HG03565 (cell line): ENCODE measurements at regions not wholly inside any gene's neighbourhood (a gene's known extent, or its start where the extent isn't known, plus 50 kb on each side); places are given as distances from the start of the nearest gene placed in this dataset.
A peak's percentile ranks its signal among the peaks of the same experiment; 100 is the strongest.

Experiments used
- ATAC-seq: cut with Tn5 transposase; IDR thresholded peaks from one replicate; pipeline ENCODE4 v1.9.1; 2021; ENCODE audit warnings: mild to moderate bottlenecking, moderate library complexity; ENCODE audit not compliant: unreplicated experiment

DNA sequence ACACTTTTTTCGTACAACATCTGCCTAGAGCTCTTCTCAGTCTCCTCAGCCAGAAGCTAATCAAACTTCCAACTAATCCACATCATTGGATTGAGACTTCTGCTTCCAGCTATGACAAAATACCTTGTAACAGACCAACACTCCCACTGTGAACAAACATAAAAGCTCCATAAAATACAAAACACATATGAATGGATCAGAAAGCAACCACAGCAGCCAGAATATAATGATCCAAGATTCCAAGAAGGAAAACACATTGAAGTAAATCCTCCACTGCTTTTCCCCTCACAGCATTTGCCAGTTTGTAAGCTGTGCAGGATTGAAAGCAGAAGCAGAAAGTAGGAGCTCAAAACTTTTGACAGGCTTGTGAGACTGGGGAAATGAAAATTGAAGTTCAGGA lies 863.2 kb downstream of the TUSC7 start:
- ATAC-seq: no peak

DNA sequence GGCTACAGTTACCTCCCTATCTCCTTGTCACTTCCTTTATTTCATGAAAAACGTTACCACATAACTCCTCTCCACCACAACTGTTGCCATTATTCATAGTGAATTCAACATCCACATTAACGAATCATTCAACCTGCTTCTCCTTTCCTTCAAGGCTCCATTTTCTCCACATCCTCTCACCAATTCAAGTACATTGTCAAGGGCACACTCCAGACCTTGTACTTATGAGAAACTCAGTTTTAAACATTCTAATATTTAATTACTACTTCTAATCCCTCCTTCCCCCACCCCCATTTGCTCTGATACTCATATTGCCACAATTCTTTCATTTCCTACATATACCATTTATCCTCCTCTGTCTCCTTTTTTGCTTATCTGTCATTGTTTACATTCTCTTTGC lies 871.2 kb downstream of the TUSC7 start:
- no peak for ATAC-seq

DNA sequence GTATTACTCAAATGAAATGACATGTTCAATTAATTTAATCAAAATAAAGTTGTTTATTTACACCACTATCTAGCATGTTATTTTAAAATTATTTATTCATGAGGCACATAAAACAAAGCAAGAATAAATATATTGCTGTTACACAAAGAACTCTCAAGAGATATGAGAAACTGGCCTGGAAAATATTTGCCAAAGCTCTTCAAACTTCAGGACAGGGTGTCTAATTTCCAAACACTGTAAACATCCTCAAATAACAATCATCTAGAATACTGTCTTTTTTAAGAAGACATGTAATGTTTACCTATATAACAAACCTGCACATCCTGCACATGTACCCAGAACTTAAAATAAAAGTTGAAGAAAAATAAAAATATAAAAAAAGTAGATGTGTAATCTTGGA lies 876.6 kb downstream of the TUSC7 start:
- ATAC-seq: no peak

DNA sequence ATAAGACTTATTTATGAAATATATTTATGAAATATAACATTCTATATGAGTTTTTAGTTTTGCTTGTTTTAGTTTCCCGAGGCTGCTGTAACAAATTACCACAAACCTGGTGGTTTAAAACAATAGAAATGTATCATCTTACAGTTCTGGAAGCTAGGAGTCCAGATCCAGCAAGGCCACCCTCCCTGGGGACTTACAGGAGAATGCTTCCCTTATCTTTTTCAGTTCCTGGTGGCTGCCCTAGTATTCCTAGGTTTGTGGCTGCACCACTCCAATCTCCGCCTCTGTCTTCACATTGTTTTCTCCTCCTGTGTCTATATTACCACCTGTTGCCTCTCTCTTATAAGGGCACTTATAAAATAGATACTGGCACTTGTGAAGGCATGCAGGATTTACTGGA lies 877.8 kb downstream of the TUSC7 start:
- no peak for ATAC-seq

DNA sequence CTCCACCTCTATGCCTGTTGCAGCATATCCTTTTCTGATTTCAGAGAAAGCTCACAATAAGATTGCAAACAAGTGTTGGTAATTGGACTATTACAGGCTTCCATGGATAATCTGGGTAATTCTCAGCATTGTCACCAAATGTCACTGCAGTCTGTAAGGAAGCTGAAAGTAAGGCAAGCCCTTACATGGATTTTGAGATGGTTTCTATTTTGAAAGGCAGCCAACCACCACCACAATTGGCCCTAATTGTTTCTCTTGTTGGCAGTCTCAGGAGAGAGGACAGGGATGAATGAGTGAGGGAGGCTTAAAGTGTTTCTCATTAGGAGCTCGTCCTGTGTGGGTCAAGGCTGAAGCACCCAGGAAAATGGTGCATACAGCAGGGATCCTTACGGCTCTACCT lies 879.9 kb downstream of the TUSC7 start:
- ATAC-seq: no peak

DNA sequence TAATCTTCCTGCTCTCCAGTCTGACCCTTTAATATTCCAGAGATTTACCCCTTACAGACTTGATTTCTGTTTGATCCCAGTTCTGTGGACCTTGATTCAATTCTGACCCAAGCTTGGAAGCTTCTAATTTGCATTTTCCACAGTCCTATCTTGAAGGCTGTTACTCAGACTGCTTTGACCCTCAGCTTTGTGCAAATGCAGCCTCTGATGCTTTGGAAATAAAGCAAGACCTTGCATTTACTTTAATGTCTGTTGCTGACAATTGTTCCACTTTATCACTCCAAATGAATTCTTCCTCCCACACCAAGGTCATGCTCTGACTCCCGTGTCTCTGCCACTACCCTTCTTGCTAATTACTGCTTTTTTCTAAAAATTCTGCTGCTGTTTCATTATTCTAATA lies 886.0 kb downstream of the TUSC7 start:
- ATAC-seq: no peak

DNA sequence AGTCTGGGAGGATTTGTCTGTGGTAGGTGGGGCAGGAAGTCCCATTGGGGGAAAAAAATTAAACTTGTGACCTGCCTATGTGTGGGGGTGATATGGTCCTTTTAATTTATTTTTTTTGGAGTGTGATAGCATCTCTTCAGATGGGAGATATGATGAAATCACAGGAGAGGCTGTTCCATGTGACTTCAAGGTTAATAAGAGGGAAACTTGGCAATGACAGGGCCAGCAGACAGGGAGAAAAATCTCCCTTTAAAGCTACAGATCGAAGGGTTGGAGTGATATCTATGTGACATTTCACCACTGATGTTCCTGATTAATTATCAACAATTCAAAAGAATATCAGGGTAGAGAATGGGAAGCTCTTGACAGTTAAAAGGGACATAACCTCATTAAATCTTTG lies 886.9 kb downstream of the TUSC7 start:
- ATAC-seq: no peak

DNA sequence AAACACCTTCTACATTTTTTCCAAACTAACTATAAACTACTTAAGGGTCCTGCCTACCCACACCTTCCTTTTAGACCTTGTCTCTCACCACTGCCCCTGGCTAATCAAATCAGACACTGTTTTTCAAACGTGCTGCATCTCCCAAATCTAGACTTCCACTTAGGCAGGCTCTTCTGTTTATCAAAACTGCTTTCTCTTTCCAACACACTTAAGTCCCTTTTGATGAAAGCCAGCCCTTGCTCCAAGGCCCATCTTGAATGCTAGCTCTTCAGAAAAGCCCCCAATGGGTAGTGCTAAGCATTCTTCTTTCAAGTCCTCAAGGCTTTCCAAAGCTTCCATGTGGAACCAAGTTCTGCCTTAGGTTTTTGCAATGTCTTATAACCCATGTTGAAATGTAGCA lies 888.3 kb downstream of the TUSC7 start:
- ATAC-seq: no peak

DNA sequence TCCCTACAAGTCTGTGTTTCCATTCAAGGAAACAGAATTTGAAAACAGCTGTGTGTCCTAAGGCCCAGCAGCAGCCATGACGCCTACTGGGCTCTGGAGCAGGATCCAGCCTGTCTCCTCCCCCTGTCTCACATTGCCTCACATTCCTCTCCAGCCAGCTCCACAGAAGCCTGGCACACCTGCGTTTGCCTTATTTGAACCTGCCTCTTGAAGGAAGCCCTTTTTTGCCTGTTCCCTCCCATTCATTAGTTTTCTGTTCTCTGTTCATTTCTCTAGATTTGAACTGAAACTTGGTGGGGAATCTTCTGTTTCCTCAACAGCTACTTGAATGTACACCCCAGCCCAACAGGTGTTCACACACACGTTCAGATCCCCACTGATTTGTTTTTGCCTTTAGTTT lies 890.5 kb downstream of the TUSC7 start:
- ATAC-seq: no peak

DNA sequence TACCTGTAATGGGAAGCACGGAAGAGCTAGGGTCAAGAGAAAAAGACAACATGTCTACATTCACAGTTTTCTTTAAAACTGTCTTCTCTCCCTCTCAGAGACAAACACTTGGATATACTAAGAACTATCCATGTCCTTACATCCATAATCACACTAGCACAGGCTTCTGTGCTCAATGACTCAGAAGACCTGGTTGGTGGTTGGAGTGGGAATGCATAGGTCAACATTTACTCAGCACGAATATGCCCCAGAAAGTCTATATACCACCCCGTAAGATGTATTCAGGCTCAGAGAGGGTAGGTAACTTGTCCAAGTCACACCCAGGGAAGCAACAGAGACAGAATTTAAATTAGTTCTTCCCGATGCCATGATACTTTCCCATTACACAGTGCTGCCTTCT lies 891.1 kb downstream of the TUSC7 start:
- ATAC-seq: no peak

DNA sequence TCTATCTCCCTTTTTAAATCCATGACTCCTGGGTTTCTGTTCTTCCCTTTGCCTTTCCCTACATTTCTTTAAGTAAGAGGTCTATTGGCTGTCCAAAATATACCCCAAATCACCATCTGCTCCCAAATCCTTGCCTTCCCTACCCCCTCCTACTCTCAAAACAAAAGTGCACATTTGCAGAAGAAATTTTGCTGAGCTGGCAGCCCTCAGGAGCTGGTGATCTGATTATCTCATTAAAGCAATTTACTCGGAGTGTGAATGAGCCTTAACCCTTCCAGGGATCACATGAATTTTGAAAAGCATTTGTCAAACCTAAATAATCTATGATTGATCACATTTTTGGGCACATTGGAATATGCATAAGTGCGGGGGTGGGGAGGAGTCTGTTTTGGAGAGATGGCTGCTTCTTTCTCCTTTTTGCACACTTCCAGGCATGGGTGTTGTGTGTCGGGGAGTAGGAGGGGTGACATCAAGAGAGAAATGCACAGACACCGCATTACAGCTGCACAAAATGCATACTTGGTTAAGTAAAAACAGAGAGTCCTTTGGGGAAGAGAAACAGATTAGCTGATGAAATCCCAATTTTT lies 892.6 kb downstream of the TUSC7 start:
- no peak for ATAC-seq

DNA sequence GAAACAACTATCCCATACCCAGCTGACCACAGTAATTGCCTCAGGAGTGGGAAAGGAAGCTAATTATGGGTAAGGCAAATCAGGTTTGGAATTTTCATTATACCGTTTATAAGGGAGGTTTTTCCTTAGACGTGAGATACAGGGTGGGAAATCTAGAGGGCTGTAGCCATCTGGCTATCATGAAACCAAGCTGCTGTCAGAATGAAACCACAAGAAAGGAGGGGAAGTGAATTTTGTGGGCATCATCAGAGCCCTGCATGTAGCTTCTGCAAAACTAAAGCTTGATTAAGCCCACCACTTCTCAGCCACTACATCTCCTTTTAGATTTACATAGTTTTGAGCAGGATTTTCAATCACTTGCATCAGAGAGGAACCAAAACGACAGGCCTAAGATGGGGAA lies 893.5 kb downstream of the TUSC7 start:
- ATAC-seq: peak; percentile 69

DNA sequence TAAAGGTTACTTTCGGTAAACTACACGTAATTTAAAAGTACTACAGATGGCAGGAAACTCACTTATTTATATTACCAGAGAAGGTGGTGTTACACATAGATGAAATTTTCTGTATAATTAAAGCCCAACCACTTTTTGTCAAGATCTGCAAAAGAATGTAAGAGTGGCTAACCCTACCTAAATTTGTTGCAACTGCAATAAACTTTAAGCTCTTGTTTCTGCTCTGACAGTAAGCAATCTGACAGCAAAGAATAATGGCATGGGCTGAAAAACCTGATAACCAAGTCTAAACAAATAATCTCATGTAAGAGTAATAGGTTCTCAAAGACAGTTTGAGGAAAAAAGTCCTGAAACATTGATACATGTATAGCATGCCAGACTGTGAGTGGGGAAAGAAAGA lies 897.3 kb downstream of the TUSC7 start:
- no peak for ATAC-seq

DNA sequence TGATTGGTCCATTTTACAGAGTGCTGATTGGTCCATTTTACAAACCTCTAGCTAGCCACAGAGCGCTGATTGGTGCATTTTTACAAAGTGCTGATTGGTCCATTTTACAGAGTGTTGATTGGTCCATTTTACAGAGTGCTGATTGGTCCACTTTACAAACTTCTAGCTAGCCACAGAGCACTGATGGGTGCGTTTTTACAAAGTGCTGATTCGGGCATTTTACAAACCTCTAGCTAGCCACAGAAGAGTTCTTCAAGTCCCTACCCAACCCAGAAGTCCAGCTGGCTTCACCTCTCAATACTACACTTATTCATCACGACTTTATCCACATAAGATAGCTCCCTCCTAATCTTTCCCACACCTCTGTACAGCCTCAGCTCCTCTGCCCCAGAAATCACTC lies 899.8 kb downstream of the TUSC7 start:
- no peak for ATAC-seq

DNA sequence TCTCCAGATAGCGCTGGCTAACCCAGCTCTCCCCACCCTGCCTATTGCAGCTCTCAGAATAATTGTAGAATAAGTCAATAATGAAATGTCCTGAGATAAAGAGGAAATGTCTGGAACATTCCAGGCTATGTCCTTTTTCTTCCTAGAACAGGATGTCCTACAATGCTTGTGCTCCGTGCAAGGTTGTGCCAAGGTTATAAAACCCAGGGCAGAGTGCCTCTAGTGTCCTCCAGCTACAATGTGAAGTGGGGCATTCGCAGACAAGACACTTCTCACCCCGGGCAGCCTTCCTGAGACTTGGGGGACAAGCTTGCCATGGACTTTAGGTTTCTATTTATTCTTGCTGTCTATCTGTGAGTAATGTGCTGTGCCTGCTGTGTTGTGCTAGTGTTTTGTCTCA lies 900.6 kb downstream of the TUSC7 start:
- ATAC-seq: no peak

DNA sequence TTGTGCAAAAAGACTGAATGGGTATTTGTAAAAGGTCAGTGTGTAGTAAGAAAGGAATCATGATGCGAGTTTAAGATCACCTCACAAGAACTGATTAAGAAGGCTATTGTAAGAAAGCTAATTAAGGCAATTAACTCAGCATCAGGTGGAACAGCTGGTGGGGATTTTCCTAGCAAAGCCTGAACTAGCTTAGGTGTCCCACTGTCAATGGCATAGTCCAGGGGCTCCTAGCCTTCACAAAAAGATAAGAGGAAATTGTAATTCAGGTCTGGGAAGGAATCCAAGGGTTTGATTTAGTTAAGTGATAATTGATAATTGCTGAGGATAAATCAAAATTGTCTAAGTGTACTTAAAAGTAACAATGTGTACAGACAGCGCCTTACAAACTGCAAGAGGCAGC lies 901.6 kb downstream of the TUSC7 start:
- no peak for ATAC-seq

DNA sequence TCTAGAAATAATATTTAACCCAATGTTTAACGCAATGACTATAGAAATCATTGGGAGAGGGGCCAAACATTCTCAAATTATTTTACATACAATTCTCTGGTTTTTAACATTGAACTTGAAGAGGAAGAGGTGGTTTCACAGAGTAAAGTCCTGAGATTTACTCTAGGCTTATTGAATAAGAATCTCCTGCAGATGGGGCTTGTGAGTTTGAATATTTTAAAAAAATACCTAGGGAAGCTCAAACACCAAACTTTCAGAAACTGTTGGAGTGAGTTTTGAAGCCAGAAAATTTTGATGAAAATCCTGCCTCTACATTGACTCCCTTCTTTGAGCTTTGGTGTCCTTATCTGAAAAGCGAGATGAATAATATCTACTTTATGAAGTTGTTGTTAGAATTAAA lies 906.6 kb downstream of the TUSC7 start:
- ATAC-seq: no peak

DNA sequence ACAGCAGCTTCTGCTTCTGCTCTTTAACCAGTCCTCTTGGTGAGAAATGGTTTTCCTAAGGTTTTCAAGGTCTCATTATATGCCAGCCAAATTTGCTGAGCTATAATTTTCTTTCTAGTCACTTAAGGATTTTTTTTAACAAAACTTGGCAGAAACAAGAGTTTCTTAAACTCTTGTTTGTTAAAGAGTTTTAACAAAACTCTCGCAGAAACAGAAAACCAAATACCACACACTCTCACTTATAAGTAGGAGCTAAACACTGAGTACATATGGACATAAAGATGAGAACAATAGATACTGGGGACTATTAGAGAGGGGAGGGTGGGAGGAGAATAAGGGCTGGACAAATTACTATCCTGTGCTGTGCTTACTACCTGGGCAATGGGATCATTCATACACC lies 908.3 kb downstream of the TUSC7 start:
- ATAC-seq: no peak

DNA sequence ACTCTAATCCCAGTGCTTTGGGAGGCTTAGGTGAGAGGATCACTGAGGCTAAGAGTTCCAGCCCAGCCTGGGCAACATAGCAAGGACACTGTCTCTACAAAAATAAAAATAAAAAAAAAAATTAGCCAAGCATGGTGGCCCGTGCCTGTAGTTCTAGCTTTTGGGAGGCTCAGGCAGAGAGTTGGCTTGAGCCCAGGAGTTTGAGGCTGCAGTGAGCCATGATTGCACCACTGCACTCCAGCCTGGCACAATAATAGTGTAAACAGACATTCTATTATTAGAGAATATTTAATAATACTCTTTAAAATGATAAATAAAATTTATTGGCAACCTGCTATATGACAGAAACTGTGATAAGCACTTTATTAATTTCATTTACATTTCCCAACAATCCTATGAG lies 908.9 kb downstream of the TUSC7 start:
- no peak for ATAC-seq

DNA sequence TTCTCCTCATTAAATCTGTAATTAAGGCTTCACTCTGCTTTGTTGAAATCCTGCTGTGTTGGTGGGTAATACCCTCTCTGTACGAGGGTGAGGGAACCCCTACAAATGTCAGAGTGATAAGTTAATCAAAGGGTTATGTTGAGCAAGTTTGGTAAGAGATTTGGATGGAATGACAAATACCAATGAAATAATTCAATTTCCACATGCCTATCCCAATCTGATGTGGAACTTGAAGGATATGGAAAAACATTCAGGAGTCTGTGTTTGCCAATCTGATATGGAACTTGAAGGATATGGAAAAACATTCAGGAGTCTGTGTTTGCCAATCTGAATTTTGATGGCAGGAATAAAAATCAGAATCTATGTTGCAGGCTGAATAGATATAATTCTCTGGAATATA lies 910.2 kb downstream of the TUSC7 start:
- no peak for ATAC-seq

DNA sequence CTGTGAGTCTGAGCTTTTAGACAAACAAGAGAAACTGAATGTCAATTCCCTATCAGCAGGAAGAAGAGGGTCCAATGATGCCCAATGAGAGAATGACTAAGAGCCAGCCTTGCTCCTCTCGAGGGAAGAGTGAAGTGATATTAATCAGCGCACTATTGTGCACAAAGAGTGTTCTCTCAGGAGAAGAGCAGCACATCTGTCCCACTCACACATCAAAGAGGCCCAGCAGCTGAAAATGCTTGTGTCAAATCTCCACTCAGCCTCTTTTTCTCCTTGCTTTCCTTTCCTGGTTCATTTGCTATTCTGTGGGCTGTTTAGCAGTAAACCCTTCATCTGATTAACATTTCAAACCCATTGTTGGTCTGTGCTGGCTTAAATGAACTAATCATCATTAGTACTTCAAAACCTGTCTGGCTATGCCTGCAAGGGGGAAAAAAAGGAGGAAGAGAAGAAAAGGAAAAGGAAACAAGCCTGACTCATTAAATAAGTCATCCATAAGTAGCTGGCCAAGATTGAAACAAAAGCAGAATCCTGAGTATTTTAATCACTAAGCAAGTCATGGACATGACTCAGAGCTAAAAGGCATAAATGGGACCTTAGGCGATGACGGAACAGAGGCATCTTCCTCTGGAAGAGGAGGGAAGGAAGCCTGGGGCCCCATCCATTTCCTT lies 912.7 kb downstream of the TUSC7 start:
- ATAC-seq: no peak

DNA sequence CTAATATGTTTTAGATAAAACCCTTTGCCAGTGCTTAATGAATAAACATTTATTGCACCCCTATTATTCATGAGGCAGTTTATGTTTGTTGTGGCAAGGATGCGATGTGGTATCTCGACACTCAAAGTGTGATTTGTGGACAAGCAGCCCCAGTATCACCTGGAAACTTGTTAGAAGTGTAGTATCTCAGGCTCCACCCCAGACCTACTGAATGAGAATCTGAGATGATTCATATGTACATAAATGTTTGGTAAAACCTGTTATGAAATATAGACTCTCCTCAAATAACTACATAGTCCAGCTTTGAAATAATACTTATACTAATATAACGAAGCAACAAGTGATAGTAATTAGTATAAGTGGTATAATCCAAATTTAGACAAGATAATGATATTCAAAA lies 914.8 kb downstream of the TUSC7 start:
- ATAC-seq: no peak

DNA sequence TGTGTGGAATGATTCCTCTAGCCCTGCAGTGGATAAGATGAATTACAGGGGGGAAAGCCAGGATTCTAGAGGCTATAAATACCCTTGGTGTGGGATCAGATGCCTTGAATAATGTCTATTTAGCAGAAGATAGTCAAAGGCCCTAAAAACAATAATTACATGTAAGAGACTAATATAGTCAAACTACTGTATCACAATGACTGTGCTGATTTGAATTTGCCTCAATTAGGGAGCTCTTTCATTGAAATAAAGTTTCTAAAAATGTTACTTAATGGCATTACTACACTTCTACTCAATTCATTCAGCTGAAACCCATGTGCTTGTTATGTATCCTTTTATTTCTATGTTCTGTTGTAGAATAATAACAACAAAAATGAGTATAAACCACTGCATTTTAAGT lies 915.6 kb downstream of the TUSC7 start:
- ATAC-seq: no peak
